Body of pancreas (tissue), 4 donors: ENCODE measurements at regions not wholly inside any gene's neighbourhood (a gene's known extent, or its start where the extent isn't known, plus 50 kb on each side); places are given as distances from the start of the nearest gene placed in this dataset.

Experiments
- CTCF ChIP-seq, 7 experiments: fragments of 450-650 bp in 4 of 7; fragments of 200-600 bp in 3 of 7; sonication (generic) in 3 of 7; IDR thresholded peaks; one replicate each; pipeline ENCODE4 v1.5.1; 2016 to 2019; ENCODE audit warnings: antibody characterized with exemption in 7 of 7
- POLR2A ChIP-seq, 3 donors: fragments of 450-650 bp; IDR thresholded peaks; one replicate each; pipeline ENCODE4 v1.6.1; 2016; ENCODE audit warnings: antibody characterized with exemption in 3 of 3, mild to moderate bottlenecking in 2 of 3

GRCh38 chr6:27651371-27651732 lies 178.4 kb upstream of the ZNF184 start:
- TF ChIP-seq CTCF (IDR thresholded peaks at IDR 0.05) = no peak
- no peak for TF ChIP-seq POLR2A (IDR thresholded peaks at IDR 0.05)
